ENCODE measurements at regions not wholly inside any gene's neighbourhood (a gene's known extent, or its start where the extent isn't known, plus 50 kb on each side); places are given as distances from the start of the nearest gene placed in this dataset.

GRCh38 chr3:158976966-158977365, 175.1 kb downstream of the MFSD1 start:
- DNase-seq (ENCODE audit: low read depth, low spot score), result no peak
- ChIA-PET POLR2A (no interaction called here), CTCF (interaction anchor here (1.2 kb wide), 1 partner anchor 131 kb away, joined by 3 read pairs; no protein-coding TSS in a partner anchor)
- TF ChIP-seq CTCF (IDR thresholded peaks at IDR 0.05; ENCODE audit: insufficient read depth, low read length, missing control alignments), result no peak
- H3K4me3 ChIP-seq (ENCODE audit: low read depth, low read length), result no peak overlapping the region

GRCh38 chr3:158977497-158977896, 175.6 kb downstream of the MFSD1 start:
- no peak for TF ChIP-seq CTCF (IDR thresholded peaks at IDR 0.05; ENCODE audit: insufficient read depth, low read length, missing control alignments)
- CTCF ChIA-PET, result no interaction called here

DNA sequence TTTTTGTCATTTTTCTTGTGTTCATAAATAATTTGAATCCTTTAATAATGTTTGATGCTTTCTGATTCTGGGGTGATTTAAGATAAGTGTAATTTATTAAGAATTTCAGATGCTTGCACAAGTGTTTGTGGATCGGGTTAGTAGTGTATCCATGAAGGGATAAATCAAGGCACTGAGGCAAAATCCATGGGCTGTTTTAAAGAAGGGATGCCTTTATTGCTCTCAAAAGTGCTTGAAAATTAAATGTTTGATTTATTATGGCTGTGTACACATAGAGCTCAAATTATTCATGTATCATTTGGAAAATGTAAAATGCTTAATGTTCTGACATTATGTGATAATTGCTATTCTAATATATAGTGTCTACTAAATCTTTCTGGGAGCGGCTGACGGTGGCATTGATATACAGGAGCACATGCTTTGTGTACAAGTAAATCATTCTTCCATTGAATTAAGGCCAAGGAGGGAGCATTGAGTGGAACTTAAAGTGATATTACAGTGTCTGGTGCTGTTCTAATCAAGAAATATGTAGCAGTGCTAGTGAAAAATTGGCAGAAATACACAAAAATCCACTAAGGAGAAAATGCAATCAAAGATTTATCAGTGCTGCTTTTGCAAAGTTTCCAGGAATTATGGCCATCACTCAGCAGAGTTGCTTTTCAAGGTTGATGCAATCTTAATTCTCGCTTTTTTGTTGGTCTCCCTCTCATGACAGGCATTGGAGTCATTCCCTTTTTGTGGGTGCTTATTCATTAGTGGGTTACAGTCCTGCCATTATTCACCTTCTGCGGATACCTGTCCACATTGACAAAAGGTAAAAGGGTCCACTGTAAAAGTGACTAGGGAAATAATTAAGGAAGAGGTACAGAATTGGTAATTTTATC, 181.6 kb downstream of the MFSD1 start:
- CTCF ChIA-PET, result no interaction called here
- no peak overlapping the region for H3K4me3 ChIP-seq (ENCODE audit: low read depth, low read length)
- no peak for TF ChIP-seq CTCF (IDR thresholded peaks at IDR 0.05; ENCODE audit: insufficient read depth, low read length, missing control alignments)
- POLR2A ChIA-PET, result no interaction called here
- DNase-seq (ENCODE audit: low read depth, low spot score), result no peak

More at GRCh38 chr3:158977497-158977896, 175.6 kb downstream of the MFSD1 start:
- POLR2A ChIA-PET, result no interaction called here
- no peak overlapping the region for H3K4me3 ChIP-seq (ENCODE audit: low read depth, low read length)
- no peak for DNase-seq (ENCODE audit: low read depth, low spot score)

- ChIA-PET POLR2A (no interaction called here), CTCF (no interaction called here)
- no peak overlapping the region for H3K4me3 ChIP-seq (ENCODE audit: low read depth, low read length)
- TF ChIP-seq CTCF (IDR thresholded peaks at IDR 0.05; ENCODE audit: insufficient read depth, low read length, missing control alignments), result no peak
- DNase-seq (ENCODE audit: low read depth, low spot score), result no peak
These were observed 189.4 kb downstream of the MFSD1 start for GRCh38 chr3:158991146-158991705.

GRCh38 chr3:158992463-158992862, 190.6 kb downstream of the MFSD1 start:
- no peak for DNase-seq (ENCODE audit: low read depth, low spot score)
- ChIA-PET CTCF (no interaction called here), POLR2A (no interaction called here)
- no peak overlapping the region for H3K4me3 ChIP-seq (ENCODE audit: low read depth, low read length)
- TF ChIP-seq CTCF (IDR thresholded peaks at IDR 0.05; ENCODE audit: insufficient read depth, low read length, missing control alignments), result no peak

GRCh38 chr3:158994386-158994785, 192.5 kb downstream of the MFSD1 start:
- no peak overlapping the region for H3K4me3 ChIP-seq (ENCODE audit: low read depth, low read length)
- ChIA-PET POLR2A (no interaction called here), CTCF (no interaction called here)
- DNase-seq (ENCODE audit: low read depth, low spot score), result no peak
- no peak for TF ChIP-seq CTCF (IDR thresholded peaks at IDR 0.05; ENCODE audit: insufficient read depth, low read length, missing control alignments)

Data from AG04449 (cell line).